Astrocyte (in vitro differentiated cells and primary cell): ENCODE measurements at regions not wholly inside any gene's neighbourhood (a gene's known extent, or its start where the extent isn't known, plus 50 kb on each side); places are given as distances from the start of the nearest gene placed in this dataset.

Experiments
- CTCF ChIP-seq: IDR thresholded peaks from 2 replicates; pipeline ENCODE4 v1.5.1; 2011; ENCODE audit warnings: low read depth, mild to moderate bottlenecking, inconsistent platforms, low read length, moderate library complexity; ENCODE audit not compliant: insufficient read depth
- EZH2 ChIP-seq: IDR thresholded peaks from 2 replicates; pipeline ENCODE4 v1.6.1; 2012; ENCODE audit warnings: mild to moderate bottlenecking, low read length, inconsistent platforms; ENCODE audit not compliant: insufficient read depth

DNA sequence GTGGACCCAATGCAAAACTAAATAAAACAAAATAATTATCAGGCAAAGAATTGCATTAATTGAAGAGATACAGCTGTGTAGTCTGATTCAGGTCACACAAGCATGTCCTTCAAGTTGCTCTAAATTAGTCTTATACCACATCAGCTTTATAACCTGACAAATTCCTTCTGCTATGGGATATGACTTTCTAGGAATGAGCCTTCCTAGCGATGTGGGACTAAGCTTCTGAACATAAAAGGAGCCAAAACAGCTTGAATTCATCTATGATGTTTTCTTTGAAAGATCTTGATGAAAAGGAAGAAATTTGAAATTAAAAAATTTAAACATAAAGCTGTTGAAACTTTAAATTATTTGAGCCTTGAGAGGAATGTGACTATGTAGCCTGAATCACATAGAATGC is 1409.1 kb downstream of the CDH11 start:
- no peak for TF ChIP-seq CTCF
- no peak for TF ChIP-seq EZH2
